Mesenchymal stem cell (in vitro differentiated cells and primary cell): ENCODE measurements at regions not wholly inside any gene's neighbourhood (a gene's known extent, or its start where the extent isn't known, plus 50 kb on each side); places are given as distances from the start of the nearest gene placed in this dataset.

Source experiments
- DNase-seq: peaks from one replicate; pipeline ENCODE4 v3.0.0-alpha.2; 2013
- H2AFZ ChIP-seq: one replicate; pipeline ENCODE4 v1.6.1; 2013; ENCODE audit warnings: low read depth, mild to moderate bottlenecking, control low read depth, inconsistent platforms, low read length, moderate library complexity
- H2AK5ac ChIP-seq: 2 replicates; pipeline ENCODE4 v1.6.1; 2013; ENCODE audit warnings: low read length, moderate library complexity, mild to moderate bottlenecking, inconsistent platforms; ENCODE audit not compliant: severe bottlenecking
- H2BK120ac ChIP-seq: one replicate; pipeline ENCODE4 v1.6.1; 2013; ENCODE audit warnings: low read depth, mild to moderate bottlenecking, inconsistent platforms, low read length, moderate library complexity
- H2BK12ac ChIP-seq, 2 experiments: one replicate each; pipeline ENCODE4 v1.6.1; 2013; ENCODE audit warnings: inconsistent platforms in 2 of 2, low read length in 2 of 2, mild to moderate bottlenecking in 2 of 2, moderate library complexity in 2 of 2, control low read depth in 1 of 2
- H2BK15ac ChIP-seq: one replicate; pipeline ENCODE4 v1.6.1; 2013; ENCODE audit warnings: mild to moderate bottlenecking, low read depth, inconsistent platforms; ENCODE audit not compliant: poor library complexity, severe bottlenecking
- H2BK5ac ChIP-seq: 2 replicates; pipeline ENCODE4 v1.6.1; 2013; ENCODE audit warnings: low read depth, mild to moderate bottlenecking, low read length, control low read depth, inconsistent platforms; ENCODE audit not compliant: poor library complexity, severe bottlenecking
- H3K14ac ChIP-seq, 2 experiments: one replicate each; pipeline ENCODE4 v1.6.1; 2013; ENCODE audit warnings: inconsistent platforms in 2 of 2, low read length in 2 of 2, control low read depth in 1 of 2, mild to moderate bottlenecking in 1 of 2, moderate library complexity in 1 of 2
- H3K18ac ChIP-seq, 2 experiments: one replicate each; pipeline ENCODE4 v1.6.1; 2013; ENCODE audit warnings: inconsistent platforms in 2 of 2, low read length in 2 of 2, control low read depth in 1 of 2, low read depth in 1 of 2, mild to moderate bottlenecking in 1 of 2
- H3K23ac ChIP-seq, 2 experiments: one replicate each; pipeline ENCODE4 v1.6.1; 2013; ENCODE audit warnings: inconsistent platforms in 2 of 2, low read length in 2 of 2, mild to moderate bottlenecking in 2 of 2, moderate library complexity in 2 of 2, control low read depth in 1 of 2
- H3K27ac ChIP-seq: 2 replicates; pipeline ENCODE4 v1.5.1; 2013; ENCODE audit warnings: mild to moderate bottlenecking, moderate library complexity, low read length, control low read depth, inconsistent platforms; ENCODE audit not compliant: poor library complexity, severe bottlenecking
- H3K27me3 ChIP-seq, 2 experiments: 2 replicates each; pipeline versions ENCODE4 v1.6.1 to v1.7.0; 2013; ENCODE audit warnings: low read length in 2 of 2, mild to moderate bottlenecking in 2 of 2, moderate library complexity in 2 of 2, control low read depth in 1 of 2, inconsistent platforms in 1 of 2; ENCODE audit not compliant: control insufficient read depth in 1 of 2, insufficient read depth in 1 of 2
- H3K36me3 ChIP-seq, 2 experiments: 2 replicates each; pipeline versions ENCODE4 v1.6.1 to v1.7.0; 2013; ENCODE audit warnings: low read length in 2 of 2, control low read depth in 1 of 2, inconsistent platforms in 1 of 2, low read depth in 1 of 2, mild to moderate bottlenecking in 1 of 2; ENCODE audit not compliant: insufficient read depth in 2 of 2, control insufficient read depth in 1 of 2
- H3K4ac ChIP-seq, 2 experiments: one replicate each; pipeline ENCODE4 v1.6.1; 2013; ENCODE audit warnings: inconsistent platforms in 2 of 2, low read length in 2 of 2, mild to moderate bottlenecking in 2 of 2, moderate library complexity in 2 of 2, control low read depth in 1 of 2, low read depth in 1 of 2
- H3K4me1 ChIP-seq: 2 replicates; pipeline ENCODE4 v1.6.1; 2013; ENCODE audit warnings: low read depth, low read length, control low read depth; ENCODE audit not compliant: control insufficient read depth, insufficient read depth
- H3K4me2 ChIP-seq: 2 replicates; pipeline ENCODE4 v1.6.1; 2013; ENCODE audit warnings: low read length, mild to moderate bottlenecking, inconsistent platforms; ENCODE audit not compliant: poor library complexity, severe bottlenecking
- H3K4me3 ChIP-seq, 2 experiments: 2 replicates each; pipeline versions ENCODE4 v1.5.1 to v1.7.0; 2013; ENCODE audit warnings: low read length in 2 of 2, mild to moderate bottlenecking in 2 of 2, control low read depth in 1 of 2, low read depth in 1 of 2; ENCODE audit not compliant: insufficient read depth in 1 of 2
- H3K79me1 ChIP-seq: replicated peaks from 2 replicates; pipeline ENCODE4 v1.6.1; 2013; ENCODE audit warnings: mild to moderate bottlenecking, control low read depth, low read length, inconsistent platforms; ENCODE audit not compliant: poor library complexity, severe bottlenecking
- H3K9ac ChIP-seq: 2 replicates; pipeline ENCODE4 v1.7.0; 2013; ENCODE audit warnings: mild to moderate bottlenecking, low read length, moderate library complexity
- H3K9me3 ChIP-seq: 2 replicates; pipeline ENCODE4 v1.7.0; 2013; ENCODE audit warnings: mild to moderate bottlenecking, low read length; ENCODE audit not compliant: control insufficient read depth
- H4K8ac ChIP-seq: one replicate; pipeline ENCODE4 v1.6.1; 2013; ENCODE audit warnings: inconsistent platforms, mild to moderate bottlenecking, low read length, moderate library complexity
- H4K91ac ChIP-seq: one replicate; pipeline ENCODE4 v1.6.1; 2013; ENCODE audit warnings: mild to moderate bottlenecking, low read length, inconsistent platforms
- WGBS: methylation state at CpG from one replicate; pipeline ENCODE4 v1.1.7; 2013; ENCODE audit warnings: mixed read lengths; 5-methylcytosine and 5-hydroxymethylcytosine counted together

DNA sequence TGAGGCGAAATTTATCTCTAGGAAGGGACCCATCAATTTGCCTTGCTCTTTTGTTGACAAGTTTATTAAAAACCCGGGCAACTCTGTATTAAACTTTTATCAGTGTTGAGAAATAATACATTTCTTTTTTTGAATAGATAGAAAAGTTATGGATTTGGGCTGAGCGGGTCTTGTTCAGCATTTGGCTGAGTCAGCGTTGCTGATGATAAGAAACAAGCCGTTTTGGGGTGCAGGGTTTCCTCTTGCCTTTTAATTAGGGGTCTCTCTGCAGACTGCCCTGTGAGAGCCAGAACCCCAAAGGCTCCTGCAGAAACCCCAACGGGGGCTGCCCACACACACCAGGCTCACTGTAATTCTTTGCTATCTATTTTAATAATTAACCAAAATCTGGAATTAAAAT, 82.1 kb upstream of the SLCO4A1 start:
- Histone ChIP-seq H3K4me3 (no peak overlapping the region), H3K9me3 (no peaks in the 10 kb centered on the region), H2AFZ (no peak overlapping the region), H3K4ac (no peak overlapping the region), H3K4me2 (no peak overlapping the region), H4K91ac (no peak overlapping the region), H3K18ac (no peak overlapping the region), H2AK5ac (no peak overlapping the region), H2BK12ac (no peak overlapping the region), H2BK5ac (no peak overlapping the region), H3K79me1 (no peaks in the 10 kb centered on the region), H3K27me3 (peaks cover 72 to 90% of the 10 kb centered on the region in 2 experiments), H3K4me1 (peaks cover 2% of the 10 kb centered on the region), H3K14ac (no peak overlapping the region), H4K8ac (no peak overlapping the region), H2BK120ac (no peak overlapping the region), H3K36me3 (no peaks in the 10 kb centered on the region), H3K23ac (no peak overlapping the region), H3K27ac (no peak overlapping the region), H3K9ac (no peak overlapping the region), H2BK15ac (no peak overlapping the region)
- WGBS: 63% methylated on average over 5 of the region's 6 CpGs
- no peak for DNase-seq

- 68% methylated on average over 15 of the region's 15 CpGs for WGBS
- Histone ChIP-seq H3K27ac (no peak overlapping the region), H3K27me3 (peaks cover 63 to 88% of the 10 kb centered on the region in 2 experiments), H3K18ac (no peak overlapping the region), H4K8ac (no peak overlapping the region), H2BK120ac (no peak overlapping the region), H3K4me2 (no peak overlapping the region), H3K79me1 (no peaks in the 10 kb centered on the region), H4K91ac (no peak overlapping the region), H2BK5ac (no peak overlapping the region), H3K4ac (no peak overlapping the region), H3K4me1 (peaks cover 2% of the 10 kb centered on the region), H3K9ac (no peak overlapping the region), H2BK12ac (no peak overlapping the region), H2AFZ (no peak overlapping the region), H2BK15ac (no peak overlapping the region), H3K9me3 (no peaks in the 10 kb centered on the region), H2AK5ac (no peak overlapping the region), H3K36me3 (no peaks in the 10 kb centered on the region), H3K4me3 (no peak overlapping the region), H3K23ac (no peak overlapping the region), H3K14ac (no peak overlapping the region)
- no peak for DNase-seq
These were observed 81.1 kb upstream of the SLCO4A1 start for GRCh38 chr20:62561182-62561581.

GRCh38 chr20:62561948-62562347, 80.4 kb upstream of the SLCO4A1 start:
- no peak overlapping the region for H4K91ac ChIP-seq
- no peak overlapping the region for H3K18ac ChIP-seq
- no peak overlapping the region for H2BK120ac ChIP-seq
- 66% methylated on average over 16 of the region's 16 CpGs for WGBS
- H2AFZ ChIP-seq: no peak overlapping the region
- H2BK12ac ChIP-seq: no peak overlapping the region
- H3K23ac ChIP-seq: no peak overlapping the region
- H4K8ac ChIP-seq: no peak overlapping the region
- no peak overlapping the region for H3K4me2 ChIP-seq
- no peak overlapping the region for H3K27ac ChIP-seq
- no peak overlapping the region for H3K14ac ChIP-seq
- H3K4ac ChIP-seq: no peak overlapping the region
- H3K9ac ChIP-seq: no peak overlapping the region
- H3K9me3 ChIP-seq: no peaks in the 10 kb centered on the region
- H2BK15ac ChIP-seq: no peak overlapping the region
- H3K4me1 ChIP-seq: peaks cover 2% of the 10 kb centered on the region
- no peak for DNase-seq
- peaks cover 56 to 88% of the 10 kb centered on the region in 2 experiments for H3K27me3 ChIP-seq
- no peaks in the 10 kb centered on the region for H3K79me1 ChIP-seq
- H3K4me3 ChIP-seq: no peak overlapping the region
- no peaks in the 10 kb centered on the region for H3K36me3 ChIP-seq
- H2BK5ac ChIP-seq: no peak overlapping the region
- no peak overlapping the region for H2AK5ac ChIP-seq

DNA sequence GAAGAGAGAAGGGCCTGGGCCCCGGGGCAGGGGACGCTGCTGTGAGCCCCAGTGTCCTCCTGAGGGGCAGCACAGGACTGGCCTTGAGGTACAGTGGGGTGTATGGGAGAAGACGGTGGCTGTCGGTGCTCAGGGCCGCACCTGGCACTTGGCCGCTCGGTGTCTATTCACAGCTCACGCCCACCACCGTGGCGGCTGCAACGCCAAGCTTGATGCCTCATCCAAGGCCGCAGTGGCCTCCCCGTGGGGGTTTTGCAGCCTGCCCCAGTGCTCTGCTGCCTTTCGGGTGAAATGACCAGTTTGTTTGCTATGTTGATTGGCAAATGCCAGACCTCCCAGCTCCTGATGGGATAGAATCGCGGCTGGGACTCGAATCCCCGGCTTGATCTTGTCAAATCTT, 79.5 kb upstream of the SLCO4A1 start:
- no peak overlapping the region for H3K14ac ChIP-seq
- WGBS: 87% methylated on average over 18 of the region's 18 CpGs

More for the DNA sequence above, 79.5 kb upstream of the SLCO4A1 start:
- no peak overlapping the region for H3K27ac ChIP-seq
- H2BK120ac ChIP-seq: no peak overlapping the region
- H3K36me3 ChIP-seq: no peaks in the 10 kb centered on the region
- H3K4me3 ChIP-seq: no peak overlapping the region
- no peak overlapping the region for H4K8ac ChIP-seq
- H2BK12ac ChIP-seq: no peak overlapping the region
- H4K91ac ChIP-seq: no peak overlapping the region
- no peak overlapping the region for H2BK15ac ChIP-seq
- DNase-seq: no peak
- H3K79me1 ChIP-seq: no peaks in the 10 kb centered on the region
- no peaks in the 10 kb centered on the region for H3K9me3 ChIP-seq
- no peak overlapping the region for H3K4me2 ChIP-seq
- H2AFZ ChIP-seq: no peak overlapping the region
- H3K23ac ChIP-seq: no peak overlapping the region
- H2BK5ac ChIP-seq: no peak overlapping the region
- no peak overlapping the region for H3K4ac ChIP-seq
- H3K27me3 ChIP-seq: peaks cover 47 to 88% of the 10 kb centered on the region in 2 experiments
- no peak overlapping the region for H3K18ac ChIP-seq
- H3K9ac ChIP-seq: no peak overlapping the region
- no peaks in the 10 kb centered on the region for H3K4me1 ChIP-seq
- no peak overlapping the region for H2AK5ac ChIP-seq
